ENCODE measurements at regions not wholly inside any gene's neighbourhood (a gene's known extent, or its start where the extent isn't known, plus 50 kb on each side); places are given as distances from the start of the nearest gene placed in this dataset.

GRCh38 chr11:45596571-45596970 is 68.9 kb downstream of the CHST1 start:
- TF ChIP-seq REST (IDR thresholded peaks at IDR 0.05; ENCODE audit: unreplicated experiment) (no peak), CTCF (conservative IDR thresholded peaks at IDR 0.05; ENCODE audit: low read depth in 2 of 2) (no peak), ZNF114 (CRISPR knock-in tag; IDR thresholded peaks at IDR 0.05) (no peak), EZH2 (IDR thresholded peaks at IDR 0.05; ENCODE audit: low read depth, unreplicated experiment) (no peak), POLR2AphosphoS5 (IDR thresholded peaks at IDR 0.05; ENCODE audit: low read depth) (no peak), ETS1 (IDR thresholded peaks at IDR 0.05) (no peak), EZH2phosphoT487 (IDR thresholded peaks at IDR 0.05; ENCODE audit: unreplicated experiment) (no peak), ZNF331 (CRISPR knock-in tag; IDR thresholded peaks at IDR 0.05; ENCODE audit: low read depth) (no peak), CREB1 (CRISPR knock-in tag; IDR thresholded peaks at IDR 0.05; ENCODE audit: low read depth) (no peak), NANOG (IDR thresholded peaks at IDR 0.05; ENCODE audit: borderline replicate concordance) (no peak), JUNB (IDR thresholded peaks at IDR 0.05; ENCODE audit: unreplicated experiment) (no peak)

All from GM23338 (cell line).